ENCODE measurements at regions not wholly inside any gene's neighbourhood (a gene's known extent, or its start where the extent isn't known, plus 50 kb on each side); places are given as distances from the start of the nearest gene placed in this dataset.

- Histone ChIP-seq H3K9me3 (ENCODE audit: control insufficient read depth, low read depth, low read length) (no peaks in the 10 kb centered on the region), H3K4me1 (ENCODE audit: control insufficient read depth, low read depth, low read length) (no peaks in the 10 kb centered on the region), H3K4me3 (ENCODE audit: low read length) (no peak overlapping the region), H3K27ac (ENCODE audit: low read length) (no peak overlapping the region), H3K27me3 (ENCODE audit: control insufficient read depth, insufficient read depth, low read length) (no peaks in the 10 kb centered on the region), H3K36me3 (ENCODE audit: control insufficient read depth, low read depth, low read length) (no peaks in the 10 kb centered on the region), H3K9ac (ENCODE audit: low read length) (no peak overlapping the region)
Observed at GRCh38 chr5:4773827-4774317, 366.3 kb upstream of the ADAMTS16 start.

- Histone ChIP-seq H3K27ac (ENCODE audit: low read length) (no peak overlapping the region), H3K4me3 (ENCODE audit: low read length) (no peak overlapping the region), H3K9me3 (ENCODE audit: control insufficient read depth, low read depth, low read length) (no peaks in the 10 kb centered on the region)
Observed at GRCh38 chr5:4777435-4777834, 362.7 kb upstream of the ADAMTS16 start.

GRCh38 chr5:4780633-4781032 lies 359.5 kb upstream of the ADAMTS16 start:
- H3K27ac ChIP-seq (ENCODE audit: low read length): no peak overlapping the region
- H3K4me1 ChIP-seq (ENCODE audit: control insufficient read depth, low read depth, low read length): no peaks in the 10 kb centered on the region
- H3K9me3 ChIP-seq (ENCODE audit: control insufficient read depth, low read depth, low read length): peaks cover 4% of the 10 kb centered on the region
- no peaks in the 10 kb centered on the region for H3K36me3 ChIP-seq (ENCODE audit: control insufficient read depth, low read depth, low read length)
- no peaks in the 10 kb centered on the region for H3K27me3 ChIP-seq (ENCODE audit: control insufficient read depth, insufficient read depth, low read length)
- H3K4me3 ChIP-seq (ENCODE audit: low read length): no peak overlapping the region
- H3K9ac ChIP-seq (ENCODE audit: low read length): no peak overlapping the region

More at GRCh38 chr5:4777435-4777834, 362.7 kb upstream of the ADAMTS16 start:
- Histone ChIP-seq H3K9ac (ENCODE audit: low read length) (no peak overlapping the region), H3K4me1 (ENCODE audit: control insufficient read depth, low read depth, low read length) (no peaks in the 10 kb centered on the region), H3K27me3 (ENCODE audit: control insufficient read depth, insufficient read depth, low read length) (no peaks in the 10 kb centered on the region), H3K36me3 (ENCODE audit: control insufficient read depth, low read depth, low read length) (no peaks in the 10 kb centered on the region)

- no peaks in the 10 kb centered on the region for H3K4me1 ChIP-seq (ENCODE audit: control insufficient read depth, low read depth, low read length)
- no peak overlapping the region for H3K9ac ChIP-seq (ENCODE audit: low read length)
- H3K36me3 ChIP-seq (ENCODE audit: control insufficient read depth, low read depth, low read length): no peaks in the 10 kb centered on the region
Observed at GRCh38 chr5:4781299-4781698, 358.8 kb upstream of the ADAMTS16 start.

GRCh38 chr5:4785971-4786370 lies 354.2 kb upstream of the ADAMTS16 start:
- peaks cover 8% of the 10 kb centered on the region for H3K9me3 ChIP-seq (ENCODE audit: control insufficient read depth, low read depth, low read length)
- no peaks in the 10 kb centered on the region for H3K4me1 ChIP-seq (ENCODE audit: control insufficient read depth, low read depth, low read length)
- H3K9ac ChIP-seq (ENCODE audit: low read length): no peak overlapping the region
- no peak overlapping the region for H3K27ac ChIP-seq (ENCODE audit: low read length)
- no peaks in the 10 kb centered on the region for H3K27me3 ChIP-seq (ENCODE audit: control insufficient read depth, insufficient read depth, low read length)
- H3K36me3 ChIP-seq (ENCODE audit: control insufficient read depth, low read depth, low read length): no peaks in the 10 kb centered on the region
- H3K4me3 ChIP-seq (ENCODE audit: low read length): no peak overlapping the region

More at GRCh38 chr5:4781299-4781698, 358.8 kb upstream of the ADAMTS16 start:
- Histone ChIP-seq H3K9me3 (ENCODE audit: control insufficient read depth, low read depth, low read length) (peaks cover 8% of the 10 kb centered on the region), H3K4me3 (ENCODE audit: low read length) (no peak overlapping the region), H3K27me3 (ENCODE audit: control insufficient read depth, insufficient read depth, low read length) (no peaks in the 10 kb centered on the region), H3K27ac (ENCODE audit: low read length) (no peak overlapping the region)

- no peak overlapping the region for H3K4me3 ChIP-seq (ENCODE audit: low read length)
Observed at GRCh38 chr5:4797445-4797844, 342.7 kb upstream of the ADAMTS16 start.

GRCh38 chr5:4802044-4802443 lies 338.1 kb upstream of the ADAMTS16 start:
- H3K27me3 ChIP-seq (ENCODE audit: control insufficient read depth, insufficient read depth, low read length): no peaks in the 10 kb centered on the region
- H3K4me1 ChIP-seq (ENCODE audit: control insufficient read depth, low read depth, low read length): no peaks in the 10 kb centered on the region
- no peak overlapping the region for H3K27ac ChIP-seq (ENCODE audit: low read length)
- H3K9ac ChIP-seq (ENCODE audit: low read length): no peak overlapping the region
- H3K36me3 ChIP-seq (ENCODE audit: control insufficient read depth, low read depth, low read length): no peaks in the 10 kb centered on the region
- H3K4me3 ChIP-seq (ENCODE audit: low read length): no peak overlapping the region
- H3K9me3 ChIP-seq (ENCODE audit: control insufficient read depth, low read depth, low read length): no peaks in the 10 kb centered on the region

More at GRCh38 chr5:4797445-4797844, 342.7 kb upstream of the ADAMTS16 start:
- Histone ChIP-seq H3K36me3 (ENCODE audit: control insufficient read depth, low read depth, low read length) (no peaks in the 10 kb centered on the region), H3K4me1 (ENCODE audit: control insufficient read depth, low read depth, low read length) (no peaks in the 10 kb centered on the region), H3K27me3 (ENCODE audit: control insufficient read depth, insufficient read depth, low read length) (no peaks in the 10 kb centered on the region), H3K9me3 (ENCODE audit: control insufficient read depth, low read depth, low read length) (no peaks in the 10 kb centered on the region), H3K9ac (ENCODE audit: low read length) (no peak overlapping the region), H3K27ac (ENCODE audit: low read length) (no peak overlapping the region)

GRCh38 chr5:4804691-4805360 lies 335.3 kb upstream of the ADAMTS16 start:
- H3K4me3 ChIP-seq (ENCODE audit: low read length): no peak overlapping the region

GRCh38 chr5:4815002-4815401 lies 325.1 kb upstream of the ADAMTS16 start:
- Histone ChIP-seq H3K9ac (ENCODE audit: low read length) (no peak overlapping the region), H3K9me3 (ENCODE audit: control insufficient read depth, low read depth, low read length) (no peaks in the 10 kb centered on the region), H3K4me3 (ENCODE audit: low read length) (no peak overlapping the region), H3K4me1 (ENCODE audit: control insufficient read depth, low read depth, low read length) (no peaks in the 10 kb centered on the region), H3K27ac (ENCODE audit: low read length) (no peak overlapping the region), H3K36me3 (ENCODE audit: control insufficient read depth, low read depth, low read length) (no peaks in the 10 kb centered on the region), H3K27me3 (ENCODE audit: control insufficient read depth, insufficient read depth, low read length) (no peaks in the 10 kb centered on the region)

More at GRCh38 chr5:4804691-4805360, 335.3 kb upstream of the ADAMTS16 start:
- Histone ChIP-seq H3K9me3 (ENCODE audit: control insufficient read depth, low read depth, low read length) (no peaks in the 10 kb centered on the region), H3K9ac (ENCODE audit: low read length) (no peak overlapping the region), H3K4me1 (ENCODE audit: control insufficient read depth, low read depth, low read length) (no peaks in the 10 kb centered on the region), H3K27ac (ENCODE audit: low read length) (no peak overlapping the region), H3K36me3 (ENCODE audit: control insufficient read depth, low read depth, low read length) (no peaks in the 10 kb centered on the region), H3K27me3 (ENCODE audit: control insufficient read depth, insufficient read depth, low read length) (no peaks in the 10 kb centered on the region)

GRCh38 chr5:4817767-4818166 lies 322.4 kb upstream of the ADAMTS16 start:
- Histone ChIP-seq H3K4me1 (ENCODE audit: control insufficient read depth, low read depth, low read length) (no peaks in the 10 kb centered on the region), H3K27ac (ENCODE audit: low read length) (no peak overlapping the region), H3K27me3 (ENCODE audit: control insufficient read depth, insufficient read depth, low read length) (no peaks in the 10 kb centered on the region), H3K36me3 (ENCODE audit: control insufficient read depth, low read depth, low read length) (no peaks in the 10 kb centered on the region), H3K9me3 (ENCODE audit: control insufficient read depth, low read depth, low read length) (no peaks in the 10 kb centered on the region), H3K4me3 (ENCODE audit: low read length) (no peak overlapping the region), H3K9ac (ENCODE audit: low read length) (no peak overlapping the region)

GRCh38 chr5:4831325-4831724 lies 308.8 kb upstream of the ADAMTS16 start:
- Histone ChIP-seq H3K36me3 (ENCODE audit: control insufficient read depth, low read depth, low read length) (no peaks in the 10 kb centered on the region), H3K4me1 (ENCODE audit: control insufficient read depth, low read depth, low read length) (no peaks in the 10 kb centered on the region), H3K27me3 (ENCODE audit: control insufficient read depth, insufficient read depth, low read length) (no peaks in the 10 kb centered on the region), H3K9ac (ENCODE audit: low read length) (no peak overlapping the region), H3K9me3 (ENCODE audit: control insufficient read depth, low read depth, low read length) (no peaks in the 10 kb centered on the region), H3K27ac (ENCODE audit: low read length) (no peak overlapping the region), H3K4me3 (ENCODE audit: low read length) (no peak overlapping the region)

GRCh38 chr5:4832471-4832870 lies 307.7 kb upstream of the ADAMTS16 start:
- Histone ChIP-seq H3K36me3 (ENCODE audit: control insufficient read depth, low read depth, low read length) (no peaks in the 10 kb centered on the region), H3K27me3 (ENCODE audit: control insufficient read depth, insufficient read depth, low read length) (no peaks in the 10 kb centered on the region), H3K9me3 (ENCODE audit: control insufficient read depth, low read depth, low read length) (no peaks in the 10 kb centered on the region), H3K27ac (ENCODE audit: low read length) (no peak overlapping the region), H3K9ac (ENCODE audit: low read length) (no peak overlapping the region), H3K4me3 (ENCODE audit: low read length) (no peak overlapping the region), H3K4me1 (ENCODE audit: control insufficient read depth, low read depth, low read length) (no peaks in the 10 kb centered on the region)
